Esophagus muscularis mucosa (tissue), 3 donors: ENCODE measurements at regions not wholly inside any gene's neighbourhood (a gene's known extent, or its start where the extent isn't known, plus 50 kb on each side); places are given as distances from the start of the nearest gene placed in this dataset.

Source experiments
- POLR2A ChIP-seq: fragments of 450-650 bp; IDR thresholded peaks from one replicate; pipeline ENCODE4 v1.6.1; 2017; ENCODE audit warnings: antibody characterized with exemption, moderate library complexity, mild to moderate bottlenecking, low read depth
- TF ChIP-seq, protein P1 (sequence below), 3 experiments: fragments of 200-600 bp in 2 of 3; fragments of 450-650 bp in 1 of 3; sonication (generic) in 2 of 3; IDR thresholded peaks; one replicate each; pipeline ENCODE4 v1.5.1; 2017 to 2019; ENCODE audit warnings: antibody characterized with exemption in 3 of 3, mild to moderate bottlenecking in 2 of 3, moderate library complexity in 1 of 3

DNA sequence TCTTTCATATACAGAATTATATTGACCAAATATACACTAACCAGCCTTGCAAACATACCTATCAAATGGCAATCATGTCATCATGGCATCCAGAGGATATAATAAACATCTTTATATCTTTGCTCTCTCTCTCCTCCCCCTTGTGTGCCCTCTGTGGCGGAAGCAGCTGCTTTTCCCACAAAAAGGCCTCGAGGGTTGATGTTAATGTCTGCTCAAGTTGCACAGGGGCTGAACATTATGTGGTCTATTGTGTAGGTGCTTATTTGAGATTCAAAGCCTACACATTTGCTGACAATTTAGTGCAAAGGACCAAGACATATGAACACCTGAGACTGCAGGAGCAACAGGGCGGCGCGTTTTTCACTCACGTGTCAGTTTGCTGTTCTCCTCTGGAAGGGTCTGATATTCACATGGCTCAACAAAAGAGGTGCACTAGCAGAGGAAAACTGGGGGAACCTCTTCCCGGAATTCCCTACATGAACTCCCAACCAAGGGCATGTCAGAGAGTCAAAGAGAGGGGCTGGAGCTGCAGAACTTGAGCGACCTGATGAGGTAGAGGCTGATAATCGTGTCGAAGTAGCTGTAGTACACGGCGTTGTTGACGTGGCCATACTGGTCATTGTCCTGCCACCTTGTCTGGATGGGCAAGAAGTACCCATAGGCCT is 138.8 kb downstream of the RCN1 start:
- TF ChIP-seq, protein P1, sequence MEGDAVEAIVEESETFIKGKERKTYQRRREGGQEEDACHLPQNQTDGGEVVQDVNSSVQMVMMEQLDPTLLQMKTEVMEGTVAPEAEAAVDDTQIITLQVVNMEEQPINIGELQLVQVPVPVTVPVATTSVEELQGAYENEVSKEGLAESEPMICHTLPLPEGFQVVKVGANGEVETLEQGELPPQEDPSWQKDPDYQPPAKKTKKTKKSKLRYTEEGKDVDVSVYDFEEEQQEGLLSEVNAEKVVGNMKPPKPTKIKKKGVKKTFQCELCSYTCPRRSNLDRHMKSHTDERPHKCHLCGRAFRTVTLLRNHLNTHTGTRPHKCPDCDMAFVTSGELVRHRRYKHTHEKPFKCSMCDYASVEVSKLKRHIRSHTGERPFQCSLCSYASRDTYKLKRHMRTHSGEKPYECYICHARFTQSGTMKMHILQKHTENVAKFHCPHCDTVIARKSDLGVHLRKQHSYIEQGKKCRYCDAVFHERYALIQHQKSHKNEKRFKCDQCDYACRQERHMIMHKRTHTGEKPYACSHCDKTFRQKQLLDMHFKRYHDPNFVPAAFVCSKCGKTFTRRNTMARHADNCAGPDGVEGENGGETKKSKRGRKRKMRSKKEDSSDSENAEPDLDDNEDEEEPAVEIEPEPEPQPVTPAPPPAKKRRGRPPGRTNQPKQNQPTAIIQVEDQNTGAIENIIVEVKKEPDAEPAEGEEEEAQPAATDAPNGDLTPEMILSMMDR (IDR thresholded peaks at IDR 0.05) = no peak
- TF ChIP-seq POLR2A = no peak
